ENCODE measurements at regions not wholly inside any gene's neighbourhood (a gene's known extent, or its start where the extent isn't known, plus 50 kb on each side); places are given as distances from the start of the nearest gene placed in this dataset.
"Not testable (repeated sequence)": the region's sequence is repeated elsewhere in the genome, so short reads cannot be mapped to it uniquely, and the experiment has no call there.

DNA sequence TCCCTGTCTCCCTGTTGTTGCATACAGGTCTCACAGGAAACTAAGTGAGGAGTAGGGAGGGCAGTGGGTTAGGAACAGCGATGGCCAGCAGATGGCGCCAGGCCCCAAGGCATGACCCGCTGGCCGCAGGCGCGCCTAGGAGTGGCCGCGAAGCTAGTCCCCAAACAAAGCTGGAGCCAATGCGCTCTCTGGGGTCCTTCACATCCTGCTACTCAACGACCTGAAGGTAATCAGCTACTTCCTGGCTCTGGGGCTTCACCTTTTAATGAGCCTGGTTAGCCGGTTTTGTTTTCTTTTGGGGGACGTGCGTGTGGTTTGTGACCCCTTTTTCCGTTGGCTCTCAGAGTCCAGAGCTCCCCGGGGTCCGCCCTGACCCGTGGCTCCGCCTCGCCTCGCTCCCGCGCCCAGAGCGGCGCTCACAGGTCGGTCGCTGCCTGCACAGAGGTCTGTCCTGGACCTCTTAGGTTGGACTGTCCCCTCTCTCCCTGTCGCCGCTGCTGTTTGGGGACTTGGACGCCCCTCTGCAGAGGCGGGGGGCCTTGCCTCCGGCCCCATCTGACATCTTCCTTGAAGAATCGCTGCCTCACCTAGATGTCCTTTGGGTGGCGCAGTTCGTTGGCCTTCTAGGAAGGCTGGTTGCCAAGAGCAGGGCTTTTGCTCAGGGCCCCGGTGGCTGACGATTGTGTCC, 62.2 kb upstream of the GTF3A start:
- peak; percentile 93 for DNase-seq
- intact Hi-C loops (cut with micrococcal nuclease), result loop anchor here (5.0 kb wide), 1 partner anchor 620 kb away; no protein-coding TSS in a partner anchor
- ATAC-seq, result peak; percentile 95

DNA sequence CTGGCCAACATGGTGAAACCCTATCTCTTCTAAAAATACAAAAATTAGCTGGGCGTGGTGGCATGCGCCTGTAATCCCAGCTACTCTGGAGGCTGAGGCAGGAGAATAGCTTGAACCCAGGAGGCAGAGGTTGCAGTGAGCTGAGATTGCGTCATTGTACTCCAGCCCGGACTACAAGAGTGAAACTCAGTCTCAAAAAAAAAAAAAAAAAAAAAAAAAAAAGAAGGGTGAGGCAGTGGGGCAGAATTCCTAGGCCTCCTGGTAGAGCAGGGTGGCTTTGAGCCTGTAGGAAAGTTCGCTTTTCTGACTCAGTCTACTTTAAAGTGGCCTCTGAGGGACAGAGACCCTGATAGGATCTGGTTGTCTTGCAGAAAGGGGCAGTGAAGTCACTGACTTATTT, 60.8 kb upstream of the GTF3A start:
- not testable (repeated sequence) for ATAC-seq, DNase-seq
- intact Hi-C loops (cut with micrococcal nuclease), result loop anchor here (5.0 kb wide), 1 partner anchor 619 kb away; no protein-coding TSS in a partner anchor

DNA sequence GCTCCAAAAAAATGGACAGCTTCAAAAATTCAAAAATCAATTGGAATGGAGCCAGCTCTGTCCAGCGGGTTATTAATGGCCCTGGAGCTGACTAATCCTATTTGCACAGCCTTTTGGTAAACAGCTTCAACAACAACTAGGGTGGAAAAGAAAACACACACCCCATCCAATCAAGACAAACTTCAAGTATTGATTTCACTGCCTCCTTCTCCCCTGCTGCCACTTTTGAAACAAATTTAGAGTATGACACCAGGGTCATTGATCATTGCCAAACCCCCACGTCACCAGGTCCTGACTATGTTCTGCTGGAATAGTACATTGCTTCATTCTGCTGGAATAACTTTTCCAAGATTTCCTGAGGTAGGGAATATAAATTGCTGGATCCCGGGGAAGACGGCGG, 56.8 kb upstream of the GTF3A start:
- DNase-seq, result no peak
- no peak for ATAC-seq
- intact Hi-C loops (cut with micrococcal nuclease), result no loop called here

DNA sequence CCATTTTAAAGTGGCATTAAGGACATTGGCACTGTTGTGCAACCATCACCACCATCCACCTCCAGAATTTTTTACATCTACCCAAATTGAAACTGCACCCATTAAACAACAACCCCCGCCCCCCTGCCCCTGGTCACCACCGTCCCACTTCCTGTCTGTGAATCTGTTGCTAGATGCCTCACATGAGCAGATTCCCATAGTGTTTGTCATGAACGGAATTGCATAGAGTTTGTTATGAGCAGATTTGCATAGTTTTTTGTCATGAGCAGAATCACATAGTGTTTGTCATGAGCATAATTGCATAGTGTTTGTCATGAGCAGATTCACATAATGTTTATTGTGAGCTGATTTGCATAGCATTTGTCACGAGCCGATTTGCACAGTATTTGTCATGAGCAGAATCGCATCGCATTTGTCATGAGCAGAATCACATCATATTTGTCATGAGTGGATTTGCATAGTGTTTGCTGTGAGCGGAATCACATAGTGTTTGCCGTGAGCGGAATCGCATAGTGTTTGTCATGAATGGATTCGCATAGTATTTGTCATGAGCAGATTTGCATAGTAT, 54.0 kb upstream of the GTF3A start:
- DNase-seq (no peak), ATAC-seq (no peak)
- intact Hi-C loops (cut with micrococcal nuclease), result no loop called here

DNA sequence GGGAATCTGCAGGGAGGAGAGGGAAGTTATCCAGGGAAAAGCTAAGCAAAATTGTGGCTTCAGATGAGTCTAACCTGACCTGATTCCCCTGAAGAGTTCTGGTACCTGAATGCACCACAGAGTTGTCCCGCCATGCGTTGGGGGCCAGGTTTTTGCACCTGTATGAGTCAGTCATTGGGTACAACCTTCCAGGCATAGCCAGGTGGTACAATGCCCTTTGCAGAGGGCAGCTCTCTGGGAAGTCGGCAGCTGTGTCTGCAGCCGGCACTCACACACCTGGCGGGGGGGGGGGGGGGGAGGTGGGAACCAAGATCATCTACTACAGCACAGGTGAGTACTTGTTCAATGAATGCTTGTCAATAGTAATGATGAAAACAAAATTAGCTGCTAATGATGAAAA, 52.5 kb upstream of the GTF3A start:
- DNase-seq, result no peak
- intact Hi-C loops (cut with micrococcal nuclease), result no loop called here
- ATAC-seq, result no peak

DNA sequence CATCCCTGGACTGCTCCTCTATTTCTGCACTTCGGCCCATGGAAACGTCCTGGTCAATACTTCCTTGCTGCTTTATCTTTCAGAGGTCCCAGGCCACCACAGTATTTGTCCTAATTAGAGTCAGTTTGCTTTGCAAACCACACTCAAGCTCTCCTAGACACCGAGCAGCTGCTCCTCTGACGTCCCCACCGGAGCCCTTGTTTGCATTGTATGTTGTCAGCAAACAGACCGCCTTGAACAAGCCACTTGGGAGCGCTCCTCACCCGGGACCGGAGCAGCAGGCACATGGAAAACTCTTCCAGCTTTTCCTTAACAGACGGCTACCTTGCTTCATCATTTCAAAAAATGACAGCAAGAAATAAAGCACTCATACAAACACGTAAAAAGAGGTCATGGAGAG, 51.5 kb upstream of the GTF3A start:
- DNase-seq (no peak), ATAC-seq (no peak)
- intact Hi-C loops (cut with micrococcal nuclease), result no loop called here

DNA sequence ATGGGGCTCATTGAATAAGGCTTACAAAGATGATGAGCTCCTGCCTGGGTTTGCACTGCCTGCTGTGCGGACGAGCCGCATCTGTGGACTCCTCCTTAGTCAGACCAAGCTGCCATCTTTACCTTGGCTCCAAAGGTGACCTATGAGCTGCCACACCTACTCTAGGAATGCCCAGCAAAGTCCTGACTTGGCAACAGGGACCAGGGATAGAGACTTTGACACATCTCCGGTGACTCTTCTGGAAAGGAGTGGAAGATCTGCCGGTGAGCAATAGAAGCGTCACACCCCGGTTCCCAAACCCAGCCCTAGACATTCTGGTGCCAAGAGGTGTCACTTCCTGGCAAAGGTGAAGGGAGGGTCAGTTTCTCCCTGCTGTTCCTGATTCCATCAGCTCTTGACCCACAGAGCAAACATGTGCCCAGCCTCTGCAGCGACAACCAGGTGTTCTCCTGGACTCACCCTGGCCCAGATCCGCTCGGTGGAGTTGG, 50.2 kb upstream of the GTF3A start:
- ATAC-seq (no peak), DNase-seq (no peak)
- intact Hi-C loops (cut with micrococcal nuclease), result no loop called here

Measured in left ventricle myocardium superior (tissue), 1 donor.